22Rv1 (cell line): ENCODE measurements at regions not wholly inside any gene's neighbourhood (a gene's known extent, or its start where the extent isn't known, plus 50 kb on each side); places are given as distances from the start of the nearest gene placed in this dataset.

Experiments
- ZFX ChIP-seq: fragments of 450-650 bp; IDR thresholded peaks from 2 replicates; pipeline ENCODE4 v1.6.1; 2017; ENCODE audit warnings: antibody characterized with exemption, borderline replicate concordance
- TF ChIP-seq, protein P1 (sequence below): fragments of 450-650 bp; IDR thresholded peaks from 2 replicates; pipeline ENCODE4 v1.5.1; 2017; ENCODE audit warnings: mild to moderate bottlenecking

DNA sequence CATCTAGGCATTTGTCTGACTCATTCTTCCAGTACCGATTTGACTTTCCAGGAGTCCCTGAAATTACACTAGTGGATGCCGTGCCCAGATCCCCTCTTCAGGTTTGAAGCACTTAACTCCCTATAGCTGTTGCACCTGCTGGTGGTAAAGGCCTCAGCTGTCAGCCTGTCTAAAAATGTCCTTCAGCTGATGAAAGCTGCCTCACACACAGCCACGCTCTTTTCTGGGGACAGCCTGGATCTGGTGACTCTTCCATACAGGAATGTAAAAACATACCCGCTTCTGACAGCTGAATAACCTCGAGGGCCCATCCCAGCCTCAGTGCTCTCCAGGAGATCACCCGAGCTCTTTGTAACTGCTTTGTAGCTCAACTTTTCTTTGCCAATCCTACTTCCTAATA, 534.1 kb upstream of the GRM7 start:
- TF ChIP-seq, protein P1, sequence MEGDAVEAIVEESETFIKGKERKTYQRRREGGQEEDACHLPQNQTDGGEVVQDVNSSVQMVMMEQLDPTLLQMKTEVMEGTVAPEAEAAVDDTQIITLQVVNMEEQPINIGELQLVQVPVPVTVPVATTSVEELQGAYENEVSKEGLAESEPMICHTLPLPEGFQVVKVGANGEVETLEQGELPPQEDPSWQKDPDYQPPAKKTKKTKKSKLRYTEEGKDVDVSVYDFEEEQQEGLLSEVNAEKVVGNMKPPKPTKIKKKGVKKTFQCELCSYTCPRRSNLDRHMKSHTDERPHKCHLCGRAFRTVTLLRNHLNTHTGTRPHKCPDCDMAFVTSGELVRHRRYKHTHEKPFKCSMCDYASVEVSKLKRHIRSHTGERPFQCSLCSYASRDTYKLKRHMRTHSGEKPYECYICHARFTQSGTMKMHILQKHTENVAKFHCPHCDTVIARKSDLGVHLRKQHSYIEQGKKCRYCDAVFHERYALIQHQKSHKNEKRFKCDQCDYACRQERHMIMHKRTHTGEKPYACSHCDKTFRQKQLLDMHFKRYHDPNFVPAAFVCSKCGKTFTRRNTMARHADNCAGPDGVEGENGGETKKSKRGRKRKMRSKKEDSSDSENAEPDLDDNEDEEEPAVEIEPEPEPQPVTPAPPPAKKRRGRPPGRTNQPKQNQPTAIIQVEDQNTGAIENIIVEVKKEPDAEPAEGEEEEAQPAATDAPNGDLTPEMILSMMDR, result no peak
- no peak for TF ChIP-seq ZFX
